SK-N-SH (cell line): ENCODE measurements at regions not wholly inside any gene's neighbourhood (a gene's known extent, or its start where the extent isn't known, plus 50 kb on each side); places are given as distances from the start of the nearest gene placed in this dataset.
A peak's percentile ranks its signal among the peaks of the same experiment; 100 is the strongest.

Source experiments
- CTCF ChIA-PET: fragments of 300-600, 350-600 bp; formaldehyde crosslinking; extraction: SDS; loops from one replicate; lab custom pipeline; 2021; lab: Yijun Ruan, JAX
- POLR2A ChIA-PET: fragments of 350-600 bp; sonication (Branson Sonifier 250); formaldehyde crosslinking; extraction: SDS; loops from one replicate; lab custom pipeline; 2020; ENCODE audit warnings: antibody characterized with exemption, inconsistent platforms; lab: Yijun Ruan, JAX
- DNase-seq: peaks from one replicate; pipeline ENCODE4 v3.0.0; 2012
- H2AFZ ChIP-seq: fragments of 200-600 bp; sonication (generic); 2 replicates; pipeline ENCODE4 v1.8.1; 2016; ENCODE audit warnings: antibody characterized with exemption, mild to moderate bottlenecking, low read depth
- H3F3A ChIP-seq: fragments of 200-600 bp; sonication (generic); replicated peaks from 2 replicates; pipeline ENCODE3; 2016; ENCODE audit warnings: antibody characterized with exemption, mild to moderate bottlenecking; ENCODE audit not compliant: insufficient read depth
- H3K27ac ChIP-seq, 2 experiments: fragments of 200-500 bp in 1 of 2; fragments of 200-600 bp in 1 of 2; sonication (Bioruptor generic) in 1 of 2; sonication (generic), shearing (Covaris generic) in 1 of 2; 2 replicates each; pipeline versions ENCODE4 v1.5.1 to v1.6.1; 2014 to 2016; ENCODE audit warnings: low read depth in 2 of 2, inconsistent platforms in 1 of 2, low read length in 1 of 2, mild to moderate bottlenecking in 1 of 2, mixed read lengths in 1 of 2
- H3K27me3 ChIP-seq: fragments of 200-600 bp; sonication (generic), shearing (Covaris generic); 2 replicates; pipeline ENCODE4 v1.6.1; 2016; ENCODE audit warnings: mixed run types; ENCODE audit not compliant: insufficient read depth
- H3K36me3 ChIP-seq, 2 experiments: fragments of 200-500 bp in 1 of 2; fragments of 200-600 bp in 1 of 2; sonication (Bioruptor generic) in 1 of 2; sonication (generic) in 1 of 2; replicated peaks in 1 of 2; 2 replicates each; pipeline versions ENCODE3 to v1.5.1; 2014 to 2016; ENCODE audit warnings: low read length in 1 of 2, mild to moderate bottlenecking in 1 of 2; ENCODE audit not compliant: insufficient read depth in 2 of 2, control insufficient read depth in 1 of 2
- H3K4me1 ChIP-seq, 2 experiments: fragments of 200-500 bp in 1 of 2; fragments of 200-600 bp in 1 of 2; sonication (Bioruptor generic) in 1 of 2; sonication (generic), shearing (Covaris generic) in 1 of 2; 2 replicates each; pipeline versions ENCODE4 v1.5.1 to v1.6.1; 2014 to 2016; ENCODE audit warnings: low read depth in 1 of 2, low read length in 1 of 2, mixed run types in 1 of 2; ENCODE audit not compliant: insufficient read depth in 2 of 2, control insufficient read depth in 1 of 2
- H3K4me2 ChIP-seq: fragments of 200-600 bp; sonication (generic), shearing (Covaris generic); 2 replicates; pipeline ENCODE4 v1.6.1; 2017; ENCODE audit warnings: mixed run types
- H3K4me3 ChIP-seq, 2 experiments: fragments of 200-500 bp in 1 of 2; fragments of 200-600 bp in 1 of 2; sonication (Bioruptor generic) in 1 of 2; sonication (generic), shearing (Covaris generic) in 1 of 2; 2 replicates each; pipeline versions ENCODE4 v1.5.1 to v1.8.1; 2014 to 2016; ENCODE audit warnings: low read depth in 2 of 2, inconsistent platforms in 1 of 2, low read length in 1 of 2, mild to moderate bottlenecking in 1 of 2, mixed read lengths in 1 of 2, moderate library complexity in 1 of 2
- H3K79me2 ChIP-seq: fragments of 200-600 bp; sonication (generic); 2 replicates; pipeline ENCODE4 v1.8.1; 2017; ENCODE audit warnings: mild to moderate bottlenecking; ENCODE audit not compliant: insufficient read depth
- H3K9ac ChIP-seq: fragments of 200-600 bp; sonication (generic); 2 replicates; pipeline ENCODE4 v1.6.1; 2017; ENCODE audit warnings: mixed run types
- H3K9me2 ChIP-seq: fragments of 200-600 bp; sonication (generic); 2 replicates; pipeline ENCODE4 v1.6.1; 2017; ENCODE audit warnings: mixed run types
- H3K9me3 ChIP-seq: fragments of 200-600 bp; sonication (generic); 2 replicates; pipeline ENCODE4 v1.6.1; 2017; ENCODE audit warnings: mixed run types, mild to moderate bottlenecking, moderate library complexity
- H4K20me1 ChIP-seq: fragments of 200-600 bp; sonication (generic); 2 replicates; pipeline ENCODE4 v1.6.1; 2017; ENCODE audit warnings: mild to moderate bottlenecking, mixed run types; ENCODE audit not compliant: insufficient read depth
- EZH2phosphoT487 ChIP-seq: fragments of 200-600 bp; sonication (generic); IDR thresholded peaks from 2 replicates; pipeline ENCODE4 v1.6.1; 2017; ENCODE audit warnings: low read depth, mixed run types, mild to moderate bottlenecking, antibody characterized with exemption, moderate library complexity, borderline replicate concordance
- FOSL2 ChIP-seq: IDR thresholded peaks from 2 replicates; pipeline ENCODE4 v1.4.0; 2012; ENCODE audit warnings: low read depth, mild to moderate bottlenecking, moderate library complexity, borderline replicate concordance
- FOXM1 ChIP-seq: IDR thresholded peaks from 2 replicates; pipeline ENCODE4 v1.4.0; 2012; ENCODE audit warnings: low read depth, mild to moderate bottlenecking
- GATA2 ChIP-seq: sonication (generic); formaldehyde crosslinking; IDR thresholded peaks from 2 replicates; pipeline ENCODE4 v1.5.0; 2020; ENCODE audit warnings: mild to moderate bottlenecking, missing genetic modification reagents
- JUND ChIP-seq: IDR thresholded peaks from 2 replicates; pipeline ENCODE4 v1.4.0; 2012
- MAX ChIP-seq: IDR thresholded peaks from 2 replicates; pipeline ENCODE4 v1.4.0; 2012; ENCODE audit warnings: low read depth
- MEF2A ChIP-seq: IDR thresholded peaks from 2 replicates; pipeline ENCODE4 v1.4.0; 2012; ENCODE audit warnings: low read depth, borderline replicate concordance
- MXI1 ChIP-seq: IDR thresholded peaks from 2 replicates; pipeline ENCODE4 v1.6.1; 2012; ENCODE audit warnings: mild to moderate bottlenecking, low read depth, low read length, improper control_type of control experiment
- POLR2AphosphoS5 ChIP-seq: IDR thresholded peaks from 2 replicates; pipeline ENCODE4 v1.6.1; 2012; ENCODE audit warnings: low read depth, low read length
- RCOR1 ChIP-seq: fragments of 150-350 bp; IDR thresholded peaks from 2 replicates; pipeline ENCODE4 v1.6.1; 2017; ENCODE audit warnings: antibody characterized with exemption, low read length
- RFX5 ChIP-seq: IDR thresholded peaks from 2 replicates; pipeline ENCODE4 v1.6.1; 2012; ENCODE audit warnings: mild to moderate bottlenecking, improper control_type of control experiment, low read length
- SMC3 ChIP-seq: IDR thresholded peaks from 2 replicates; pipeline ENCODE4 v1.6.1; 2012; ENCODE audit warnings: low read depth, low read length, improper control_type of control experiment
- TCF12 ChIP-seq: IDR thresholded peaks from 2 replicates; pipeline ENCODE4 v1.4.0; 2012
- USF1 ChIP-seq: IDR thresholded peaks from 2 replicates; pipeline ENCODE4 v1.4.0; 2012; ENCODE audit warnings: low read depth, borderline replicate concordance
- WGBS: methylation state at CpG from one replicate; pipeline ENCODE4 v1.1.6; 2017; ENCODE audit warnings: low lambda C conversion rate; 5-methylcytosine and 5-hydroxymethylcytosine counted together
- TF ChIP-seq, protein P1 (sequence below): fragments of 150-350 bp; IDR thresholded peaks from 2 replicates; pipeline ENCODE4 v1.6.1; 2016; ENCODE audit warnings: mild to moderate bottlenecking, low read depth, low read length

- H3K27me3 ChIP-seq = no peaks in the 10 kb centered on the region
- WGBS = 64% methylated on average over 3 of the region's 3 CpGs
- H3K79me2 ChIP-seq = no peaks in the 10 kb centered on the region
- no peaks in the 10 kb centered on the region; a peak in 1 of 4 replicates for H3K4me1 ChIP-seq
- ChIA-PET CTCF (no interaction called here), POLR2A (no interaction called here)
- H3K9me3 ChIP-seq = no peaks in the 10 kb centered on the region
- H3K9ac ChIP-seq = no peak overlapping the region
- H3F3A ChIP-seq = no peaks in the 10 kb centered on the region
- TF ChIP-seq MEF2A (no peak), RFX5 (no peak), SMC3 (no peak), JUND (no peak), GATA2 (no peak), POLR2AphosphoS5 (no peak), EZH2phosphoT487 (no peak), FOSL2 (no peak), FOXM1 (no peak), MXI1 (no peak), TCF12 (no peak)
- TF ChIP-seq, protein P1, sequence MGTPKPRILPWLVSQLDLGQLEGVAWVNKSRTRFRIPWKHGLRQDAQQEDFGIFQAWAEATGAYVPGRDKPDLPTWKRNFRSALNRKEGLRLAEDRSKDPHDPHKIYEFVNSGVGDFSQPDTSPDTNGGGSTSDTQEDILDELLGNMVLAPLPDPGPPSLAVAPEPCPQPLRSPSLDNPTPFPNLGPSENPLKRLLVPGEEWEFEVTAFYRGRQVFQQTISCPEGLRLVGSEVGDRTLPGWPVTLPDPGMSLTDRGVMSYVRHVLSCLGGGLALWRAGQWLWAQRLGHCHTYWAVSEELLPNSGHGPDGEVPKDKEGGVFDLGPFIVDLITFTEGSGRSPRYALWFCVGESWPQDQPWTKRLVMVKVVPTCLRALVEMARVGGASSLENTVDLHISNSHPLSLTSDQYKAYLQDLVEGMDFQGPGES = no peak
- no peaks in the 10 kb centered on the region for H3K9me2 ChIP-seq
- no peak overlapping the region for H3K4me2 ChIP-seq
- H3K36me3 ChIP-seq = no peaks in the 10 kb centered on the region
- H3K4me3 ChIP-seq = no peak overlapping the region
- no peak overlapping the region for H2AFZ ChIP-seq
- DNase-seq = no peak
- no peak overlapping the region for H3K27ac ChIP-seq
- H4K20me1 ChIP-seq = no peaks in the 10 kb centered on the region
These were observed 366.9 kb upstream of the ZEB2 start for GRCh38 chr2:144886862-144887261.

DNA sequence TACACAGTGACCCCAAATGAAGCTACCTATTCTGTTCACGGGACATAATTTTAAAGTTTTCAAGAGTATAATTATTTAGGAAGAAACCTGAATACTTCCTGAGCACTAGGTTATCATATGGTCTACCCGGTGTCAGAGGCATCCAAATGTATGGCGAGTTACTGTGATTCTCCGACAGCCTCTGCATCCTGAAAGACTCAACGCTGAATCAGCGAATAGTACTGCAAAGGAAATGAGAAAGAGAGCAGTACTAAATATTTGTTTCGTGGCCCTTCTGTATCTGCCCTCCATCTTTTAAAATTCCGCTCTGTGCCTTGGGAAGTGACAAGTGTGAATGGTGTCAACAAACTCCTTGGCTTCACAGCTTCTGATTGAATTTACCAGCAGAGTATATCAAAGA is 358.0 kb upstream of the ZEB2 start:
- H2AFZ ChIP-seq = no peak overlapping the region
- no peaks in the 10 kb centered on the region for H3K36me3 ChIP-seq
- POLR2A ChIA-PET = no interaction called here
- H3K4me1 ChIP-seq = peaks cover 0 to 2% of the 10 kb centered on the region in 2 experiments; a peak in 2 of 4 replicates
- 95% methylated on average over 8 of the region's 8 CpGs for WGBS
- DNase-seq = no peak
- no peak overlapping the region for H3K4me3 ChIP-seq
- no peak for TF ChIP-seq POLR2AphosphoS5
- TF ChIP-seq RCOR1 = no peak
- TF ChIP-seq, all 33 proteins: peak for 0
- Histone ChIP-seq H3K79me2 (no peaks in the 10 kb centered on the region), H3K9me3 (no peaks in the 10 kb centered on the region), H3K9me2 (no peaks in the 10 kb centered on the region), H4K20me1 (no peaks in the 10 kb centered on the region), H3F3A (no peaks in the 10 kb centered on the region), H3K27ac (no peak overlapping the region), H3K4me2 (no peak overlapping the region), H3K27me3 (no peaks in the 10 kb centered on the region), H3K9ac (no peak overlapping the region)
- CTCF ChIA-PET = no interaction called here

- H3K4me2 ChIP-seq = no peak overlapping the region
- POLR2A ChIA-PET = no interaction called here
- H3K9me3 ChIP-seq = no peaks in the 10 kb centered on the region
- CTCF ChIA-PET = interaction anchor here (1.5 kb wide), 1 partner anchor 14 kb away, joined by 5 read pairs; no protein-coding TSS in a partner anchor
- H3F3A ChIP-seq = no peaks in the 10 kb centered on the region
- H3K27ac ChIP-seq = peak overlapping the region in 1 of 2 experiments; percentile 5; a peak in 1 of 4 replicates
- no peak for DNase-seq
- H2AFZ ChIP-seq = no peak overlapping the region
- H3K27me3 ChIP-seq = no peaks in the 10 kb centered on the region
- no peak overlapping the region for H3K4me3 ChIP-seq
- H4K20me1 ChIP-seq = no peaks in the 10 kb centered on the region
- no peaks in the 10 kb centered on the region for H3K9me2 ChIP-seq
- no peak overlapping the region for H3K9ac ChIP-seq
- TF ChIP-seq USF1 (no peak), MXI1 (no peak), JUND (no peak), MAX (no peak)
- H3K36me3 ChIP-seq = no peaks in the 10 kb centered on the region
- H3K79me2 ChIP-seq = no peaks in the 10 kb centered on the region
- H3K4me1 ChIP-seq = peaks cover 0 to 2% of the 10 kb centered on the region in 2 experiments; a peak in 2 of 4 replicates
- WGBS = 84% methylated on average over 4 of the region's 4 CpGs
These were observed 356.1 kb upstream of the ZEB2 start for GRCh38 chr2:144876013-144876412.
